Ishikawa (cell line): ENCODE measurements at regions not wholly inside any gene's neighbourhood (a gene's known extent, or its start where the extent isn't known, plus 50 kb on each side); places are given as distances from the start of the nearest gene placed in this dataset.

Experiments used
- EGR1 ChIP-seq: IDR thresholded peaks from 2 replicates; pipeline ENCODE4 v1.6.1; 2012
- EP300 ChIP-seq: IDR thresholded peaks from 2 replicates; pipeline ENCODE4 v1.6.1; 2012; ENCODE audit warnings: borderline replicate concordance
- ZBTB7A ChIP-seq: IDR thresholded peaks from 2 replicates; pipeline ENCODE4 v1.6.1; 2012; ENCODE audit warnings: low read depth
- TF ChIP-seq, protein P1 (sequence below): IDR thresholded peaks from 2 replicates; pipeline ENCODE4 v1.6.1; 2012

DNA sequence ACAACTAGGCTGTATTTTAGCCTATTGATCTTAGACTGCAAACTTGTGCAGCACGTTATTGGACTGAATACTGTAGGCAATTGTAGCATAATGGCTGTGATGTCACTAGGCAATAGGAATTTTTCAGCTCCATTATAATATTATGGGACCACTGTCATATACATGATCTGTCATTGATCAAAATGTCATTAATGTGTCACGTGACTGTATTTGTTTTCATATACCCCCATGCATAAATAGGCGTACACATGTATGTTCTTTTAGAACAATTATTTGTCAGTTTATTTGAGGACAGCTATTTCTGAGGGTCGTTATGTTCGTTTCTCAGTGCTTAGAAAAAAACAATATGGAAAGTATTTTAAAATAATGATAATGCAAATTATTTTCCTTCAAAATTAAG is 111.9 kb upstream of the CDH2 start:
- TF ChIP-seq, protein P1, sequence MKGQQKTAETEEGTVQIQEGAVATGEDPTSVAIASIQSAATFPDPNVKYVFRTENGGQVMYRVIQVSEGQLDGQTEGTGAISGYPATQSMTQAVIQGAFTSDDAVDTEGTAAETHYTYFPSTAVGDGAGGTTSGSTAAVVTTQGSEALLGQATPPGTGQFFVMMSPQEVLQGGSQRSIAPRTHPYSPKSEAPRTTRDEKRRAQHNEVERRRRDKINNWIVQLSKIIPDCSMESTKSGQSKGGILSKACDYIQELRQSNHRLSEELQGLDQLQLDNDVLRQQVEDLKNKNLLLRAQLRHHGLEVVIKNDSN, result no peak
- TF ChIP-seq EP300, result no peak
- TF ChIP-seq ZBTB7A, result no peak
- TF ChIP-seq EGR1, result no peak
